BE2C (cell line): ENCODE measurements at regions not wholly inside any gene's neighbourhood (a gene's known extent, or its start where the extent isn't known, plus 50 kb on each side); places are given as distances from the start of the nearest gene placed in this dataset.

Experiments used
- DNase-seq: peaks from one replicate; pipeline ENCODE4 v3.0.0-alpha.2; 2020
- H3K27me3 ChIP-seq: fragments of 250-450 bp; sonication (Bioruptor Pico); 2 replicates; pipeline ENCODE4 v1.5.1; 2020; ENCODE audit warnings: mild to moderate bottlenecking
- H3K36me3 ChIP-seq: fragments of 250-450 bp; sonication (Bioruptor Pico); 2 replicates; pipeline ENCODE4 v1.5.1; 2020; ENCODE audit warnings: mild to moderate bottlenecking
- H3K4me1 ChIP-seq: fragments of 250-450 bp; sonication (Bioruptor Pico); 2 replicates; pipeline ENCODE4 v1.5.1; 2020
- H3K4me3 ChIP-seq: 2 replicates; pipeline ENCODE4 v1.5.1; 2011; ENCODE audit warnings: low read depth, low read length
- H3K9me3 ChIP-seq: fragments of 250-450 bp; sonication (Bioruptor Pico); 2 replicates; pipeline ENCODE4 v1.5.1; 2020
- TF ChIP-seq, protein P1 (sequence below): IDR thresholded peaks from 2 replicates; pipeline ENCODE4 v1.5.1; 2012; ENCODE audit warnings: mild to moderate bottlenecking, low read depth, low read length

- Histone ChIP-seq H3K27me3 (peaks cover 13% of the 10 kb centered on the region), H3K4me3 (peak overlapping the region; percentile 25; the same call in 1 of the 2 replicates), H3K9me3 (no peaks in the 10 kb centered on the region), H3K4me1 (no peaks in the 10 kb centered on the region), H3K36me3 (no peaks in the 10 kb centered on the region)
- no peak for DNase-seq
- TF ChIP-seq, protein P1, sequence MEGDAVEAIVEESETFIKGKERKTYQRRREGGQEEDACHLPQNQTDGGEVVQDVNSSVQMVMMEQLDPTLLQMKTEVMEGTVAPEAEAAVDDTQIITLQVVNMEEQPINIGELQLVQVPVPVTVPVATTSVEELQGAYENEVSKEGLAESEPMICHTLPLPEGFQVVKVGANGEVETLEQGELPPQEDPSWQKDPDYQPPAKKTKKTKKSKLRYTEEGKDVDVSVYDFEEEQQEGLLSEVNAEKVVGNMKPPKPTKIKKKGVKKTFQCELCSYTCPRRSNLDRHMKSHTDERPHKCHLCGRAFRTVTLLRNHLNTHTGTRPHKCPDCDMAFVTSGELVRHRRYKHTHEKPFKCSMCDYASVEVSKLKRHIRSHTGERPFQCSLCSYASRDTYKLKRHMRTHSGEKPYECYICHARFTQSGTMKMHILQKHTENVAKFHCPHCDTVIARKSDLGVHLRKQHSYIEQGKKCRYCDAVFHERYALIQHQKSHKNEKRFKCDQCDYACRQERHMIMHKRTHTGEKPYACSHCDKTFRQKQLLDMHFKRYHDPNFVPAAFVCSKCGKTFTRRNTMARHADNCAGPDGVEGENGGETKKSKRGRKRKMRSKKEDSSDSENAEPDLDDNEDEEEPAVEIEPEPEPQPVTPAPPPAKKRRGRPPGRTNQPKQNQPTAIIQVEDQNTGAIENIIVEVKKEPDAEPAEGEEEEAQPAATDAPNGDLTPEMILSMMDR = no peak
Observed at GRCh38 chr4:164383058-164383357, 370.9 kb upstream of the SMIM31 start.

DNA sequence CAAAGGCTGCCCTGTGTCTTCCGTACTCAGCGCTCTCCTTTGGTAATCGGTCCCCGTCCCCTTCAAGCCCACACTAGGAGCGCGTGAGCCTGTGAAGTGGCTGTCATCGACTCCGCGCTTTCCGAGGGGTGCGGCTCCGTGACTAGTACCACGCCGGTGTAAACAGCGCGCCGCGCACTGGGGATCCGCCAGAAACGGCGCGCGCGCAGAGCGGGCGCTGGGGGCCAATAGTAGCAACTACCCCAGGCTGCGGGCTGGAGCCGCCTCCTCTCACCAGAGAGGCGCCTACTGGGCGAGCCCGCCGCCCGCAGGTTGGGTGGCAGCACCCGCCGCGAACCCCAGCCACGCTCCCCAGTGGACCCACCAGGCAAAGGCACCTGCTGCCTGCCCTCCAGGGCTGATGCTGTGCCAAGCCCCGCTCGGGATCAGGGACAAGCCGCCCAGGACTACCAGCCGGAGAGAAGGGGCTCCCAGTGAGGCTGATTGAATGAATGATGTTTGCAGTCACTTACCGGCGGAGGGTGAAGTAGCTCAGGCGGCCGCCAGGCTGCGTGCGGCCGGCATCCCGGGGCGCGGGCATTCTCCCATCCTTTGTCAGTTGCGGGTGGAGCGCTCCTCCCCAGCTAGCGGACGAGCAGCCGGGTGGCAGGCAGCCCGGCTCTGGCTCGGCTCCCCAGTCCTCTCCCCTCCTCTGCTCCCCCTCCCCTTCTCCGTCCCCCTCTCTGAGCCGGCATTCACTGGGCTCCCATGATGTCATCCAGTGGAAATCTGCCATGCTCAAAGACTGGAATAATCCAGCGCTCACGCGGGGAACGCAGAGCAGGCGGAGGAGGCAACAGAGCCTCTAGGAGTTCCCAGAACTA, 370.3 kb upstream of the SMIM31 start:
- peaks cover 13% of the 10 kb centered on the region for H3K27me3 ChIP-seq

DNA sequence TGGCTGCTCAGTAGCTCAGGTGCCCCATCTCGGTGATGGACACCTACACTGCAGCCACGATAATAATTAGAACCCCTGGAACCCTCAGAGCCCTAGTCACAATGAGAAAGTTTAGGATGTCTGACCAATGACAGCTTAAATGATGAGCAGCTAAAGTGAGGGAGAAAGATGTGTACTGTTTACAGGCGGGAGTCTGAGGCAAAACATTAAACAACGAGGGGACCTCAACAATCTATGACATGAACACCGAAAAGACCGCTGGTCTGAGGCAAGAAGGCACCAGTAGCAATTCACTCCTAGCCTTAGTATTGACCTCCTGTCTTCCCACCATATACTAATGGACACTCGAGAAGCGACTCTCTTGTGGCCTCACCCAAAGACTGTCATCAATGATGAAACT, 369.5 kb upstream of the SMIM31 start:
- Histone ChIP-seq H3K36me3 (no peaks in the 10 kb centered on the region), H3K4me1 (no peaks in the 10 kb centered on the region), H3K9me3 (no peaks in the 10 kb centered on the region), H3K27me3 (peaks cover 13% of the 10 kb centered on the region), H3K4me3 (no peak overlapping the region)
- TF ChIP-seq, protein P1 = no peak
- no peak for DNase-seq

More for the DNA sequence above, 370.3 kb upstream of the SMIM31 start:
- Histone ChIP-seq H3K4me1 (no peaks in the 10 kb centered on the region), H3K4me3 (peak overlapping the region; percentile 25; the same call in 1 of the 2 replicates), H3K9me3 (no peaks in the 10 kb centered on the region), H3K36me3 (no peaks in the 10 kb centered on the region)
- TF ChIP-seq, protein P1 = 0 out of 2 replicates have a peak, but pooled peaks have one; percentile 4
- peak; percentile 18 for DNase-seq

- no peaks in the 10 kb centered on the region for H3K9me3 ChIP-seq
- TF ChIP-seq, protein P1 = no peak
- no peak for DNase-seq
- no peak overlapping the region for H3K4me3 ChIP-seq
- no peaks in the 10 kb centered on the region for H3K4me1 ChIP-seq
- no peaks in the 10 kb centered on the region for H3K36me3 ChIP-seq
- no peaks in the 10 kb centered on the region for H3K27me3 ChIP-seq
Observed at GRCh38 chr4:164396439-164396838, 357.5 kb upstream of the SMIM31 start.

- Histone ChIP-seq H3K4me3 (no peak overlapping the region), H3K27me3 (no peaks in the 10 kb centered on the region), H3K9me3 (no peaks in the 10 kb centered on the region), H3K36me3 (no peaks in the 10 kb centered on the region), H3K4me1 (no peaks in the 10 kb centered on the region)
- DNase-seq = no peak
- TF ChIP-seq, protein P1 = no peak
Observed at GRCh38 chr4:164402554-164402953, 351.4 kb upstream of the SMIM31 start.

GRCh38 chr4:164405774-164406173, 348.2 kb upstream of the SMIM31 start:
- no peaks in the 10 kb centered on the region for H3K27me3 ChIP-seq
- no peaks in the 10 kb centered on the region for H3K36me3 ChIP-seq
- H3K9me3 ChIP-seq = no peaks in the 10 kb centered on the region
- TF ChIP-seq, protein P1 = no peak
- no peak overlapping the region for H3K4me3 ChIP-seq
- no peaks in the 10 kb centered on the region for H3K4me1 ChIP-seq
- no peak for DNase-seq
